Endodermal cell (in vitro differentiated cells): ENCODE measurements at regions not wholly inside any gene's neighbourhood (a gene's known extent, or its start where the extent isn't known, plus 50 kb on each side); places are given as distances from the start of the nearest gene placed in this dataset.

ENCODE experiments used
- DNase-seq: peaks from one replicate; pipeline ENCODE4 v3.0.0-alpha.2; 2017
- H3K27ac ChIP-seq: 2 replicates; pipeline ENCODE4 v1.5.1; 2013; ENCODE audit warnings: mild to moderate bottlenecking, low read depth, low read length, moderate library complexity
- H3K27me3 ChIP-seq: 2 replicates; pipeline ENCODE4 v1.6.1; 2013; ENCODE audit warnings: mild to moderate bottlenecking, low read length, moderate library complexity; ENCODE audit not compliant: insufficient read depth, control insufficient read depth, poor library complexity, severe bottlenecking
- H3K36me3 ChIP-seq: 2 replicates; pipeline ENCODE4 v1.7.0; 2013; ENCODE audit warnings: mild to moderate bottlenecking, low read length, moderate library complexity; ENCODE audit not compliant: control insufficient read depth, insufficient read depth
- H3K4me1 ChIP-seq: one replicate; pipeline ENCODE4 v1.7.0; 2013; ENCODE audit warnings: low read length; ENCODE audit not compliant: control insufficient read depth, insufficient read depth
- H3K4me3 ChIP-seq: 2 replicates; pipeline ENCODE4 v1.5.1; 2013; ENCODE audit warnings: mild to moderate bottlenecking, low read length, moderate library complexity
- H3K9ac ChIP-seq: 2 replicates; pipeline ENCODE4 v1.6.1; 2013; ENCODE audit warnings: mild to moderate bottlenecking, low read length, moderate library complexity; ENCODE audit not compliant: poor library complexity, severe bottlenecking; ENCODE audit errors: extremely low read depth
- H3K9me3 ChIP-seq: 2 replicates; pipeline ENCODE4 v1.6.1; 2013; ENCODE audit warnings: mild to moderate bottlenecking, low read length, moderate library complexity; ENCODE audit not compliant: control insufficient read depth
- H3K27ac Mint-ChIP-seq: 2 replicates; pipeline ENCODE4 v1.8.0; 2020; ENCODE audit warnings: mixed read lengths
- H3K27me3 Mint-ChIP-seq: 2 replicates; pipeline ENCODE4 v1.8.0; 2021; ENCODE audit warnings: mild to moderate bottlenecking, mixed read lengths; ENCODE audit not compliant: insufficient read depth
- H3K36me3 Mint-ChIP-seq: 2 replicates; pipeline ENCODE4 v1.8.0; 2020; ENCODE audit warnings: low read depth, mixed read lengths
- H3K4me1 Mint-ChIP-seq: 2 replicates; pipeline ENCODE4 v1.8.0; 2020; ENCODE audit warnings: mixed read lengths
- H3K4me3 Mint-ChIP-seq: 2 replicates; pipeline ENCODE4 v1.8.0; 2020; ENCODE audit warnings: mild to moderate bottlenecking, moderate library complexity, mixed read lengths
- H3K9me3 Mint-ChIP-seq: 2 replicates; pipeline ENCODE4 v1.8.0; 2020; ENCODE audit warnings: mild to moderate bottlenecking, mixed read lengths
- WGBS, 2 experiments: methylation state at CpG; one replicate each; pipeline versions ENCODE4 v1.1.5 to v1.1.7; 2013; ENCODE audit warnings: missing lambda C conversion rate in 2 of 2, mixed read lengths in 1 of 2; ENCODE audit not compliant: insufficient coverage in 1 of 2, insufficient read length in 1 of 2; 5-methylcytosine and 5-hydroxymethylcytosine counted together
- TF ChIP-seq, protein P1 (sequence below): fragments of 200-600 bp; sonication (generic); conservative IDR thresholded peaks from 2 replicates; pipeline ENCODE4 v1.5.0; 2021; ENCODE audit warnings: antibody characterized with exemption, mild to moderate bottlenecking

DNA sequence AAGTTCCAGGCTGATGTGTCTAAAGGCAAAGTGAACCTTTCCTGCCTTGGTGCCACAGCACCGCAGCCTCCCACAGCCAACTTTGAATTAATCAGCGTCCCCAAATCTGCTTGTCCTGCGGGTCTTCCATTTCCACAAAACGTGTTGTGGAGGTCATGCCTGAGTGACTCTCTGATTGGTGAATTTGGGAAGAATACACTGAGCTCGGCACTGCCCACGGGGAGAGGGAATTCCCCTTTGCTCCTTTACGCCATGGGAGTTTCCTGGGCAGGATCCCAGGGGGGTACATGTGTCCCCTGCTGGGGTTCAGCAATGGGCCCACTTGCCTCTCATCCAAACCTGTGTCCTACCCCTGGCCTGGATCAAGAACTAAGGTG, 90.4 kb downstream of the LHX2 start:
- H3K4me1 Mint-ChIP-seq = no peaks in the 10 kb centered on the region
- no peaks in the 10 kb centered on the region for H3K36me3 ChIP-seq
- DNase-seq = no peak
- 75 to 85% methylated on average over 4 to 7 of the region's 7 CpGs for WGBS, 2 experiments
- H3K4me3 ChIP-seq = no peak overlapping the region
- H3K9me3 ChIP-seq = no peaks in the 10 kb centered on the region
- no peaks in the 10 kb centered on the region for H3K27me3 ChIP-seq
- no peak overlapping the region for H3K27ac Mint-ChIP-seq
- H3K27me3 Mint-ChIP-seq = peaks cover 13% of the 10 kb centered on the region
- H3K9me3 Mint-ChIP-seq = no peaks in the 10 kb centered on the region
- no peak overlapping the region for H3K9ac ChIP-seq
- TF ChIP-seq, protein P1, sequence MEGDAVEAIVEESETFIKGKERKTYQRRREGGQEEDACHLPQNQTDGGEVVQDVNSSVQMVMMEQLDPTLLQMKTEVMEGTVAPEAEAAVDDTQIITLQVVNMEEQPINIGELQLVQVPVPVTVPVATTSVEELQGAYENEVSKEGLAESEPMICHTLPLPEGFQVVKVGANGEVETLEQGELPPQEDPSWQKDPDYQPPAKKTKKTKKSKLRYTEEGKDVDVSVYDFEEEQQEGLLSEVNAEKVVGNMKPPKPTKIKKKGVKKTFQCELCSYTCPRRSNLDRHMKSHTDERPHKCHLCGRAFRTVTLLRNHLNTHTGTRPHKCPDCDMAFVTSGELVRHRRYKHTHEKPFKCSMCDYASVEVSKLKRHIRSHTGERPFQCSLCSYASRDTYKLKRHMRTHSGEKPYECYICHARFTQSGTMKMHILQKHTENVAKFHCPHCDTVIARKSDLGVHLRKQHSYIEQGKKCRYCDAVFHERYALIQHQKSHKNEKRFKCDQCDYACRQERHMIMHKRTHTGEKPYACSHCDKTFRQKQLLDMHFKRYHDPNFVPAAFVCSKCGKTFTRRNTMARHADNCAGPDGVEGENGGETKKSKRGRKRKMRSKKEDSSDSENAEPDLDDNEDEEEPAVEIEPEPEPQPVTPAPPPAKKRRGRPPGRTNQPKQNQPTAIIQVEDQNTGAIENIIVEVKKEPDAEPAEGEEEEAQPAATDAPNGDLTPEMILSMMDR = no peak
- no peaks in the 10 kb centered on the region for H3K36me3 Mint-ChIP-seq
- no peak overlapping the region for H3K4me3 Mint-ChIP-seq
- H3K27ac ChIP-seq = no peak overlapping the region
- no peaks in the 10 kb centered on the region for H3K4me1 ChIP-seq

DNA sequence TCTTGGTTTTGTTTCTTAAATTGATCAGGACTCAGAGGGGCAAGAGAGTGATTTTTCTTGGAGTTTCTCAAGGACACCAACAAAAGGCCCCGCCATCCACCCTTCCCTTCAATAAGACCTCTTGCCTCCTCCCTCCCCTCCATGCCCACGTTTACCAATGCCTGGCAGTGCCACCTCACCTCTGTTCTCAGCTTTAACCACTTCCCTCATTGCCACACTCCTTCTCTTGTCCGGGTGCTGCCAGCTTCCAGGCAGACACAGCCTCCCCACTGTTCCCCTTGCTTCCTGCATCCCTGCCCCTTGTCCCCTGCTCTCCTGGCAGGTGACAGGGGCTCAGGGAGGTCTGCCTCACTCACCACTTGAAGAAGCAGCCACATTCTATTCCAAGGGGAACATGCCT, 90.8 kb downstream of the LHX2 start:
- TF ChIP-seq, protein P1 = no peak
- no peak overlapping the region for H3K27ac ChIP-seq
- Mint-ChIP-seq H3K27me3 (peaks cover 13% of the 10 kb centered on the region), H3K36me3 (no peaks in the 10 kb centered on the region), H3K9me3 (no peaks in the 10 kb centered on the region), H3K4me1 (no peaks in the 10 kb centered on the region), H3K27ac (no peak overlapping the region), H3K4me3 (no peak overlapping the region)
- WGBS, 2 experiments = 60 to 69% methylated on average over 1 to 3 of the region's 3 CpGs
- H3K36me3 ChIP-seq = no peaks in the 10 kb centered on the region
- no peaks in the 10 kb centered on the region for H3K27me3 ChIP-seq
- DNase-seq = no peak
- H3K4me3 ChIP-seq = no peak overlapping the region
- no peaks in the 10 kb centered on the region for H3K9me3 ChIP-seq
- no peak overlapping the region for H3K9ac ChIP-seq
- H3K4me1 ChIP-seq = no peaks in the 10 kb centered on the region

DNA sequence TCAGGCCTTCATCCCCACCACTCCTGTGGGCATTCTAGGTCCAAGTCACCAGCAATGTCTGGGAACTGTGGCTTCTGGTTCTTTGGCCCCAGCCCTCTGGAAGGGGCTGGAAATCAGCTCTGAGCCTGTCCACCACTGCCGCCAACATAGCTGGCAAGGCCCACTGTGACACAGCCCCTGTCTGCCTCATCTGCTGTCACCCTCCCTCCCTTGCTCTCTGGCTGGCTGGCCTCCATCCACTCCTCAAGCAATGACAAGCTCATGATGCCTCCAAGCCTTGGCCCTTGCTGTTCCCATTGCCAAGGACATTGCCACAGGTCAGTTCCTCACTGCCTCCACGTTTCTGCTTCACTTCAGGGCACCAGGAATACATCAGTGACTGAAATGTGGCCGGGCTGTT, 93.7 kb downstream of the LHX2 start:
- Histone ChIP-seq H3K27ac (no peak overlapping the region), H3K4me3 (no peak overlapping the region), H3K4me1 (no peaks in the 10 kb centered on the region), H3K9me3 (no peaks in the 10 kb centered on the region), H3K36me3 (no peaks in the 10 kb centered on the region), H3K9ac (no peak overlapping the region), H3K27me3 (peaks cover 20% of the 10 kb centered on the region)
- H3K4me3 Mint-ChIP-seq = no peak overlapping the region
- 77 to 87% methylated on average over 3 of the region's 3 CpGs for whole genome bisulfite sequencing, 2 experiments
- H3K36me3 Mint-ChIP-seq = no peaks in the 10 kb centered on the region
- no peak overlapping the region for H3K27ac Mint-ChIP-seq
- TF ChIP-seq, protein P1 = no peak
- no peaks in the 10 kb centered on the region for H3K9me3 Mint-ChIP-seq
- no peak for DNase-seq
- H3K27me3 Mint-ChIP-seq = peaks cover 25% of the 10 kb centered on the region
- no peaks in the 10 kb centered on the region for H3K4me1 Mint-ChIP-seq
